ENCODE measurements at regions not wholly inside any gene's neighbourhood (a gene's known extent, or its start where the extent isn't known, plus 50 kb on each side); places are given as distances from the start of the nearest gene placed in this dataset.

- no peak for FAIRE-seq
These were observed 118.1 kb downstream of the RPL22L1 start for GRCh38 chr3:170751899-170752293.

GRCh38 chr3:170751083-170751898, 118.7 kb downstream of the RPL22L1 start:
- FAIRE-seq: no peak

GRCh38 chr3:170750478-170750830, 119.5 kb downstream of the RPL22L1 start:
- FAIRE-seq: no peak

DNA sequence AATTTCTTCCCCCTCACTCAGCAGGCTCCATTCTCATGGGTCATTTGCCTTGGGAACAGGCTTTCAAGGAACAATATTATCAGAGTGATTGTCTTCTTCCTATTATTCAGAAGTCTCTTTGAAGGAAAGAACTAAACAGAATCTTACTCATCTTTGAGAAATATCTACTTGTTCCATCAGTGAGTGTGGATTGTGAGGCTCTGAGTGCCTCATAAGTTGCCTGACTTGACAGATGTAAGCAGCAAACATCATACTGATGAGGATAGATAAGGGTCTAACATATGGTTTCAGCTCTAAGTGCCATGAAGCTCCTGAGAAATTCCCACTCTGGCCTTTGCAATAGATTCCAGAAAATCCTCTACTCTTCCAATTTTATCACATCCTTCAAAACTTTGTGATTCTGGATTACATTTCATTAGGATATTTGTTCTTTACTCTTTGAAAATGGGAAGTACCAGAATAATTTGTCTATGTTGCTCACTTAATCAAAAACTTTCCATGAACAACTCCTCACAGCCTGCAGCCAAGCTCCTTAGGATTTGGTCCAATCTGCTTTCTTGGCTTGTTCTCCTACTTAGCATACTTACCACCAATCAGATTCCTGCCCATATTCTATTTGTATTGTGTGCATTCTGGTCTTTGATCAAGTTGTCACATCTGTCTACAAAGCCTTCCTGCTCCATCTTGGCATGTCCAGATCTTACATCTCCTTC, 120.1 kb downstream of the RPL22L1 start:
- no peak for FAIRE-seq

GRCh38 chr3:170749185-170749584, 120.8 kb downstream of the RPL22L1 start:
- FAIRE-seq: no peak

DNA sequence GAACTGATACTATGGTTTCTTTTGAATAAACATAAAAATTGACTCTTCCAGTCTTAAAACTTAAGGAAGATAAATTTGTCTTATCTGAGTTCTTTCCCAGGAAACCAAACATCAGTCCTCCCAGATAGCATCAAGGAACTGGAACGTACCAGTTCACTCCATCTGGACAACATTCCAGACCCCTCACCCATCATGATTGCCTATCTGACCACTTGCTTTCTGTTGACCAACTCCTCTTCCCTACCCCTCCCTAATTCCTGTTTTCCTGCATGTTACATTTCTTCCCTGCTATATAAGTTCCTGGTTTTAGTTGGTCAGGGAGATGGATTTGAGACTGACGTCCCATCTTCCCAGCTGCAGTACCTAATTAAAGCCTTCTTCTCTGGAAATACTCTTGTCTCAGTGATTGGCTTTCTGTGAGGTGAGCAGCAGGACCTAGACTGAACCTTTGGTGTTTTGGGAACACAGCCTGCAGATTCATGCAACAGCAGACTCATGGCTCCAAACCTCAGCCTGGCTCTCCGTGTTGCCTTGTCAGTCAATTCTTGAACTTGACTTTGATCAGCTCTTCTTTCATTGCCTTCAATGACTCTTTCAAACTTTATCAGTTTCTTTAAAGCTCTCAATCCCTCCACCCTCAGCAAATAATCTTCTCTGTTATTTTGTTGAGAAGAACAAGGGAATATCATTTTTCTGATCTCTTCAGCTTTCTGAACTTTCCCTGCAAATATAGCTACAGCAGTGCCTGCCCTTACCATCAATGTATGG, 123.6 kb downstream of the RPL22L1 start:
- FAIRE-seq: no peak

GRCh38 chr3:170745211-170745718, 124.7 kb downstream of the RPL22L1 start:
- FAIRE-seq: no peak

GRCh38 chr3:170741756-170742529, 128.1 kb downstream of the RPL22L1 start:
- no peak for FAIRE-seq

DNA sequence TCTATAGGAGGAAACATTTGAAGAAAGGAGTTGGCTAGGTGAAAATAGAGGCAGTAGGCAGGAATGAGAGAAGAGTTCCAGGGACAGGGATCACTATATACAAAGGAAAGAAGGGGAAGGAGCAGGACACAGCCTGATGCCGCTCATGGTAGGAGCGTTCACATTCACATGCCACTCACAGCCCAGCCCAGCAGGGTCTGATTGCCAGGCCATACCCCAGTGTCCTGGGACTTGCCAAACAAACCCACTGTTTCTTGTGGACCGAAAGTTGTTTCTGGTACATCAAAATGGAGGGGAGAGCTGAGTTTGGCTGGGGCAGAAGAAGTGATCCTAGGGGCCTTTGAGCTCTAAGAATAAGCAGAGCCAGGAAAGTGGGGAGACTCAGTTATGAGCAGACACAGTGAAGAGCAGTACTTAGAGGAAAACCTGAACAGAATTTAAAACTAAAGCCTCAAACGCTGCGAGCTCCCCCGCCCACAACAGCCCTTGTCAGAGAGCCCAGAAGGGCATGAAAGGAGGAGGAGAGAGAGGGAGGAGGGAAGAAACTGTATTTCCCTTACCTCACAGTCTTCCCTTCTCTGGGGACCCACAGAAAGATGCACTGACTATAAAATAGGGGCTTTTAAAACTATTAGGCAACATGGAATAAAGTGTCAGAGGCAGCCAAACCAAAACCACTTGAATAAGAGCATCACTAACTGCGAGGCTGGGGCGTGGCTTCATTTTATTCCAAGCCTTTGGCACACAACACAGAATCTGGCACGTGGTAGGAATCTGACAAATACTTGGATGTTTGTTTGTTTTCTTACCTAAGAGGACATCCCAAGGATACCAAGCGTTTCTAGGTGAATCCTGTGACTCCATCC, 129.0 kb downstream of the RPL22L1 start:
- FAIRE-seq: no peak

DNA sequence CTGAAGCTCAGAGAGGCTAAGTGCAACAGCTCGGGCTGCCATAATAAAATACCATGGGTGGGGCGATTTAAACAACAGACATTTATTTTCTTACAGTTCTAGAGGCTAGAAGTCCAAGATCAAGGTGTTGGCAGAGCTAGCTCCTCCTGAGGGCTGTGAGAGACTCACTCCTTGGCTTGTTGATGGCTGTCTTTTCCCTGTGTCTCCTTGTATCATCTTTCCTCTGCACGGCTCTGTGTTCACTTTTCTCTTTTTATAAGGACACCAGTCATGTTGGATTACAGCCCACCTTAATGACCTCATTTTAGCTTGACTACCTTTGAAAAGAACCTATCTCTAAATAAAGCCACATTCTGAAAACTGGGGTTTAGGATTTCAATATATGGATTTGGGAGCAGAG, 129.7 kb downstream of the RPL22L1 start:
- no peak for FAIRE-seq

DNA sequence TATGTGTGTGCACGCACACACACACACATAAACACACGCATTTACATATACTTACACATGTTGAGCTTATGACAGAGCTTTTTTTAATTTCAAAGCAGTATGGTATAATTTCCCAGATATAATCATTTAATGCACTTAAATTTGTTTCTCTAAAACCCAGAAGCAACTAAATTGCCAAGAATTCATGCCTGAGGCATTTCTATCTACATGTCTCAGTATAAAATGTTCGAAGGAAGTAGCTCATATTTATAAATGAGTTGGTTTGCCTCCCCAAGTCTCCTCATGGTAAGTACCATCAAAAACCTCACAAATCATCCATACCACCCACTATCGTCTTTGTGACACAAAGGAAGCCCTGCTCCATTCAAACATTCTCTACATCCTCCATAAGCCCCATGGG, 130.6 kb downstream of the RPL22L1 start:
- no peak for FAIRE-seq

GRCh38 chr3:170738766-170739165, 131.2 kb downstream of the RPL22L1 start:
- no peak for FAIRE-seq

DNA sequence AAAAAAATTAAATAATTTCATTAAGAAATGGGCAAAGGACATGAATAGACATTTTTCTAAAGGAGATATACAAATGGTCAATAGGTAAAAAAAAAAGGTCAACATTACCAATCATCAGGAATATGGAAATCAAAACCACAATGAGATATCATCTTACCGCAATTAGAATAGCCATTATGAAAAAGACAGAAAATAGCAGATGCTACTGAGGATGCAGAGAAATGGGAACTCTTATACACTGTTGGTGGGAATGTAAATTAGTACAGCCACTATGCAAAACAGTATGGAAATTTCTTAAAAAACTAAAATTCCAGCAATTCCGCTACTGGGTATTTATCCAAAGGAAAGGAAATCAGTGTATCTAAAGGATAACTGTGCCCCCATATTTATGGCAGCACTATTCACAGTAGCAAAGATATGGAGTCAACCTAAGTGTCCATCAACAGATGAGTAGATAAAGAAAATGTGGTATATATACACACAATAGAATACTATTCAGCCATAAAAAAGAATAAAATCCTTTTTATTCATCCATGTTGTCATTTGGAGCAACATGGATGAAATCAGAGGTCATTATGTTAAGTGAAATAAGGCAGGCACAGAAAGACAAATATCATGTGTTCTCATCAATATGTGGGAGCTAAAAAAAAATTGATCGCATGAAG, 132.4 kb downstream of the RPL22L1 start:
- no peak for FAIRE-seq

GRCh38 chr3:170735821-170736220, 134.2 kb downstream of the RPL22L1 start:
- no peak for FAIRE-seq

GRCh38 chr3:170734735-170735065, 135.3 kb downstream of the RPL22L1 start:
- FAIRE-seq: no peak

- no peak for FAIRE-seq
These were observed 135.8 kb downstream of the RPL22L1 start for GRCh38 chr3:170734043-170734734.

DNA sequence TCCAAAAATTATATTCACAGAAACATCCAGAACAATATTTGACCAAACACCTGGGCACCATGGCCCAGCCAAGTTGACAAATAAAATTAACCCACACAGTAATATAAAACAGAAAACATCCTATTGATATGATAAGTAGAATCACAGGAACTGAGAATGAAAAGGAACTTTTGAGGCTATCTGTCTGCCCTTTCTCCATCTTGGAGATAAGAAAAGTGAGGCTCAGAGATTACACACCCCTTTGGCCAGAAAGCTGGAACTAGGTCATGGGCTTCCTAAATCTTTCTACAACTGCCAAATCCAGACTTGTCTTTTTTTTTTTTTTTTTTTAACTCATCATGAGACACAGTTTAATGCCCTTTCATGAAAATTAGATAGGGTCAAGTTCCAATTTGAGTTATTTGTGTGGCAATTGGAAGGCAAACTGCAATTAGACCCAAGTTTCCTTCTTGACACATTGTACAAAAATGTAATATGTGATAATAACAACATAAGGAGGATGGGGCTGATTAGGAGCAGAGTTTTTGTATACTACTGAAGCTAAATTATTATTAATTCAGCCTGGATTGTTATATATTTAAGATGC, 137.2 kb downstream of the RPL22L1 start:
- no peak for FAIRE-seq

DNA sequence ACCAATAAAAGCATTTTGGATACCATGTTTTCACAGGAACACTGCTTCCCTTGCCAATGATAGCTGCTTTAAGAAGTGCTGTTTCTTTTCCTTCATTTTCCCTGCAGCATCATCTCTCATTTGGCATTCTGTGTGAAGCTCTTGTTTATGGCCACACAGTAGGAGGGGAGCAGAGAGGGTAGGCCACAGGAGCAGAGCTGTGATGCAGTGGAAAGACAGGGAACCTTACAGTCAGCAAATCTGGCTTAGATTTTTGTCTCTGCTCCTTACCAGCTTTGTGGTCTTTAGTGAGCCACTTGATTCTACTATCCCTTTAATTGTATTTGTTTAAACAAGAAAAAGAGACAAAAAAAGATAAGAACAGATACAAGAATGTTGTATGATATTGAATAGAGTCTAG, 138.7 kb downstream of the RPL22L1 start:
- no peak for FAIRE-seq

DNA sequence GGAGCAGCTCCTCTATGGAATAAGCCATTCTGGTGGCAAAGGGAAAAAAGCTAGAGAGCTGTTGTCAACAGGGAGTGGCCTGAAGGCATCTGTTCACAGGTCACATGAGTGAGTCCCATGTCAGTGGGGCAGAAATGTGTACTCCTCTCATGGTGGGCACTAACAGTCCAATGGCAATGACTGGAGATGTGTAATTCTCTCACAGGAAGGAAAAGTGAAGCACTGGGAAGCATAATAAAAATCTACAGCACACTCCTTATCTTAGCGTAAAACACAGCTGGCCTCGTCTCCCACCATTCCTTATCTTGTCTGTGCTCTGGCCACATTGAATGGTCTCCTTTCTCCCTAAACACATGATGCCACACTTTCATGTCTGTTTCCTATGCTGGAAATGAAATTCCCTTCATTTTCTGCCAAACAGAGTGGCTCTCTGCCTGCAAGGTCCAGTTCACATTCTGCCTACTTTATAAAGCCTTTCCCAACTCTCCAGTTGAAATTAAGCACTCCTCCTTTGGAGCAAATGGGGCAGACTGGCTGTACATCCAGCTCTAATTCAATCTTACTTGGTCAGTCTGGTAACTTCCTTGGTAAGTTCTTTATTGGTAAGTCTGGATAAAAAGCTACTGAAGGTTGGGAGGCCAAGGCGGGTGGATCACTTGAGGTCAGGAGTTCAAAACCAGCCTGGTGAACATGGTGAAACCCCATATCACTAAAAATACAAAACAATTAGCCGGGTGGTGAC, 139.8 kb downstream of the RPL22L1 start:
- no peak for FAIRE-seq
